CD4-positive, alpha-beta T cell treated with Interleukin-15 for 1 hour (primary cell): ENCODE measurements at regions not wholly inside any gene's neighbourhood (a gene's known extent, or its start where the extent isn't known, plus 50 kb on each side); places are given as distances from the start of the nearest gene placed in this dataset.

ENCODE experiments used
- DNase-seq: peaks from one replicate; pipeline ENCODE4 v3.0.0-alpha.2; 2020

- no peak for DNase-seq
Observed at GRCh38 chr13:106118996-106119395, 416.5 kb downstream of the EFNB2 start.

GRCh38 chr13:106118050-106118449 lies 417.4 kb downstream of the EFNB2 start:
- DNase-seq: no peak

- no peak for DNase-seq
Observed at GRCh38 chr13:106117640-106118039, 417.8 kb downstream of the EFNB2 start.

GRCh38 chr13:106117035-106117434 lies 418.4 kb downstream of the EFNB2 start:
- no peak for DNase-seq

GRCh38 chr13:106115081-106115480 lies 420.4 kb downstream of the EFNB2 start:
- DNase-seq: no peak

- no peak for DNase-seq
Observed at GRCh38 chr13:106113796-106114195, 421.7 kb downstream of the EFNB2 start.

GRCh38 chr13:106112191-106112590 lies 423.3 kb downstream of the EFNB2 start:
- DNase-seq: no peak

- DNase-seq: no peak
Observed at GRCh38 chr13:106110241-106110855, 425.1 kb downstream of the EFNB2 start.

- no peak for DNase-seq
Observed at GRCh38 chr13:106109391-106109791, 426.1 kb downstream of the EFNB2 start.

GRCh38 chr13:106108346-106108745 lies 427.1 kb downstream of the EFNB2 start:
- DNase-seq: no peak

GRCh38 chr13:106107061-106107460 lies 428.4 kb downstream of the EFNB2 start:
- no peak for DNase-seq

GRCh38 chr13:106105153-106105552 lies 430.3 kb downstream of the EFNB2 start:
- no peak for DNase-seq

GRCh38 chr13:106104281-106104901 lies 431.1 kb downstream of the EFNB2 start:
- no peak for DNase-seq

- no peak for DNase-seq
Observed at GRCh38 chr13:106103779-106104178, 431.7 kb downstream of the EFNB2 start.

GRCh38 chr13:106102786-106103185 lies 432.7 kb downstream of the EFNB2 start:
- no peak for DNase-seq

- DNase-seq: no peak
Observed at GRCh38 chr13:106101201-106101600, 434.3 kb downstream of the EFNB2 start.

GRCh38 chr13:106100171-106100919 lies 435.1 kb downstream of the EFNB2 start:
- no peak for DNase-seq

- DNase-seq: no peak
Observed at GRCh38 chr13:106099765-106100164, 435.7 kb downstream of the EFNB2 start.

GRCh38 chr13:106098778-106099177 lies 436.7 kb downstream of the EFNB2 start:
- DNase-seq: no peak

- no peak for DNase-seq
Observed at GRCh38 chr13:106096661-106097092, 438.8 kb downstream of the EFNB2 start.

- no peak for DNase-seq
Observed at GRCh38 chr13:106095919-106096318, 439.5 kb downstream of the EFNB2 start.

GRCh38 chr13:106095406-106095805 lies 440.1 kb downstream of the EFNB2 start:
- no peak for DNase-seq

- DNase-seq: no peak
Observed at GRCh38 chr13:106090001-106090400, 445.5 kb downstream of the EFNB2 start.
